GM06990 (cell line): ENCODE measurements at regions not wholly inside any gene's neighbourhood (a gene's known extent, or its start where the extent isn't known, plus 50 kb on each side); places are given as distances from the start of the nearest gene placed in this dataset.

Experiments
- DNase-seq: peaks from one replicate; pipeline ENCODE4 v3.0.0-alpha.2; 2011; ENCODE audit not compliant: insufficient read length; ENCODE audit errors: extremely low read depth
- H3K27me3 ChIP-seq: replicated peaks from 2 replicates; pipeline ENCODE4 v1.6.0; 2011; ENCODE audit warnings: low read length; ENCODE audit not compliant: control insufficient read depth, insufficient read depth
- H3K36me3 ChIP-seq: 2 replicates; pipeline ENCODE4 v1.5.1; 2011; ENCODE audit warnings: low read length; ENCODE audit not compliant: control insufficient read depth, insufficient read depth
- H3K4me3 ChIP-seq: replicated peaks from 2 replicates; pipeline ENCODE4 v1.5.1; 2011; ENCODE audit warnings: low read depth, mild to moderate bottlenecking, control low read depth, low read length
- CTCF ChIP-seq: IDR thresholded peaks from 2 replicates; pipeline ENCODE4 v1.5.1; 2011; ENCODE audit warnings: low read length, control low read depth, mild to moderate bottlenecking, inconsistent platforms; ENCODE audit not compliant: insufficient read depth, poor library complexity, severe bottlenecking

- no peak for DNase-seq
- TF ChIP-seq CTCF: no peak
- no peaks in the 10 kb centered on the region for H3K27me3 ChIP-seq
- H3K4me3 ChIP-seq: no peak overlapping the region
- no peaks in the 10 kb centered on the region for H3K36me3 ChIP-seq
Observed at GRCh38 chr10:44313761-44314165, 71.1 kb downstream of the CXCL12 start.

GRCh38 chr10:44312401-44312800, 72.5 kb downstream of the CXCL12 start:
- TF ChIP-seq CTCF: no peak
- DNase-seq: peak; percentile 29
- H3K36me3 ChIP-seq: no peaks in the 10 kb centered on the region
- no peak overlapping the region for H3K4me3 ChIP-seq
- no peaks in the 10 kb centered on the region for H3K27me3 ChIP-seq

GRCh38 chr10:44311563-44312051, 73.3 kb downstream of the CXCL12 start:
- DNase-seq: no peak
- no peak for TF ChIP-seq CTCF
- no peak overlapping the region for H3K4me3 ChIP-seq
- no peaks in the 10 kb centered on the region for H3K27me3 ChIP-seq
- no peaks in the 10 kb centered on the region for H3K36me3 ChIP-seq

GRCh38 chr10:44310762-44311562, 73.9 kb downstream of the CXCL12 start:
- TF ChIP-seq CTCF: peak; percentile 43
- H3K27me3 ChIP-seq: no peaks in the 10 kb centered on the region
- DNase-seq: peak; percentile 89
- H3K36me3 ChIP-seq: no peaks in the 10 kb centered on the region
- H3K4me3 ChIP-seq: peak overlapping the region; percentile 22; the same call in 1 of the 2 replicates

- no peaks in the 10 kb centered on the region for H3K27me3 ChIP-seq
- H3K4me3 ChIP-seq: peak overlapping the region; percentile 22; the same call in 1 of the 2 replicates
- no peak for TF ChIP-seq CTCF
- no peak for DNase-seq
- H3K36me3 ChIP-seq: no peaks in the 10 kb centered on the region
Observed at GRCh38 chr10:44309939-44310761, 74.7 kb downstream of the CXCL12 start.
